IPS DF 4.7 (cell line): ENCODE measurements at regions not wholly inside any gene's neighbourhood (a gene's known extent, or its start where the extent isn't known, plus 50 kb on each side); places are given as distances from the start of the nearest gene placed in this dataset.
A peak's percentile ranks its signal among the peaks of the same experiment; 100 is the strongest.
"Not testable (repeated sequence)": the region's sequence is repeated elsewhere in the genome, so short reads cannot be mapped to it uniquely, and the experiment has no call there.

Experiments used
- DNase-seq: peaks from one replicate; pipeline ENCODE4 v3.0.0-alpha.2; 2013; ENCODE audit warnings: low spot score; ENCODE audit errors: extremely low read depth

GRCh38 chrX:99988532-99988931 lies 421.5 kb downstream of the PCDH19 start:
- DNase-seq, result not testable (repeated sequence)

- no peak for DNase-seq
Measured at GRCh38 chrX:99973572-99974226, 436.4 kb downstream of the PCDH19 start.

- no peak for DNase-seq
Measured at GRCh38 chrX:99939883-99940232, 470.2 kb downstream of the PCDH19 start.

- DNase-seq, result not testable (repeated sequence)
Measured at GRCh38 chrX:99939206-99939882, 470.7 kb downstream of the PCDH19 start.

- DNase-seq, result no peak
Measured at GRCh38 chrX:99938464-99938863, 471.6 kb downstream of the PCDH19 start.

- no peak for DNase-seq
Measured at GRCh38 chrX:99933865-99934264, 476.2 kb downstream of the PCDH19 start.

GRCh38 chrX:99914635-99915034 lies 495.4 kb downstream of the PCDH19 start:
- DNase-seq, result no peak

GRCh38 chrX:99913611-99914010 lies 496.5 kb downstream of the PCDH19 start:
- DNase-seq, result no peak

- no peak for DNase-seq
Measured at GRCh38 chrX:99909946-99910345, 500.1 kb downstream of the PCDH19 start.

- no peak for DNase-seq
Measured at GRCh38 chrX:99901091-99901490, 509.0 kb downstream of the PCDH19 start.

GRCh38 chrX:99887918-99888317 lies 522.2 kb downstream of the PCDH19 start:
- no peak for DNase-seq

- DNase-seq, result no peak
Measured at GRCh38 chrX:99857455-99857854, 552.6 kb downstream of the PCDH19 start.

- DNase-seq, result no peak
Measured at GRCh38 chrX:99833821-99834220, 576.3 kb downstream of the PCDH19 start.

GRCh38 chrX:99820197-99820596 lies 589.9 kb downstream of the PCDH19 start:
- no peak for DNase-seq

GRCh38 chrX:99800016-99800415 lies 610.1 kb downstream of the PCDH19 start:
- DNase-seq, result no peak

GRCh38 chrX:99798936-99799335 lies 611.1 kb downstream of the PCDH19 start:
- no peak for DNase-seq

- DNase-seq, result no peak
Measured at GRCh38 chrX:99795495-99795894, 614.6 kb downstream of the PCDH19 start.

- DNase-seq, result no peak
Measured at GRCh38 chrX:99782516-99783040, 627.5 kb downstream of the PCDH19 start.

- DNase-seq, result no peak
Measured at GRCh38 chrX:99777912-99778311, 632.2 kb downstream of the PCDH19 start.

GRCh38 chrX:99761731-99762130 lies 648.3 kb downstream of the PCDH19 start:
- no peak for DNase-seq

- no peak for DNase-seq
Measured at GRCh38 chrX:99752776-99753175, 657.3 kb downstream of the PCDH19 start.

- DNase-seq, result peak; percentile 19
Measured at GRCh38 chrX:99750721-99751120, 659.4 kb downstream of the PCDH19 start.

GRCh38 chrX:99722094-99722493 lies 688.0 kb downstream of the PCDH19 start:
- no peak for DNase-seq
